GM23248 (cell line): ENCODE measurements at regions not wholly inside any gene's neighbourhood (a gene's known extent, or its start where the extent isn't known, plus 50 kb on each side); places are given as distances from the start of the nearest gene placed in this dataset.

Experiments used
- DNase-seq: peaks from one replicate; pipeline ENCODE4 v3.0.0-alpha.2; 2015
- H2AFZ ChIP-seq: fragments of 200-600 bp; sonication (generic); 2 replicates; pipeline ENCODE4 v1.6.1; 2016; ENCODE audit warnings: antibody characterized with exemption
- H3F3A ChIP-seq: fragments of 200-600 bp; sonication (generic); 2 replicates; pipeline ENCODE4 v1.6.1; 2016; ENCODE audit warnings: mild to moderate bottlenecking, antibody characterized with exemption, mixed run types; ENCODE audit not compliant: insufficient read depth
- H3K27ac ChIP-seq: fragments of 200-600 bp; sonication (generic); 2 replicates; pipeline ENCODE4 v1.5.1; 2016; ENCODE audit warnings: mild to moderate bottlenecking
- H3K27me3 ChIP-seq: fragments of 200-600 bp; sonication (generic); replicated peaks from 2 replicates; pipeline ENCODE4 v1.6.1; 2016; ENCODE audit warnings: mild to moderate bottlenecking; ENCODE audit not compliant: insufficient read depth
- H3K36me3 ChIP-seq: fragments of 200-600 bp; sonication (generic); 2 replicates; pipeline ENCODE4 v1.6.1; 2016; ENCODE audit warnings: low read depth, mild to moderate bottlenecking
- H3K4me1 ChIP-seq: fragments of 200-600 bp; sonication (generic); 2 replicates; pipeline ENCODE4 v1.6.1; 2016; ENCODE audit warnings: mild to moderate bottlenecking; ENCODE audit not compliant: insufficient read depth
- H3K4me2 ChIP-seq: fragments of 200-600 bp; sonication (generic); one replicate; pipeline ENCODE4 v1.6.1; 2016; ENCODE audit warnings: mild to moderate bottlenecking; ENCODE audit not compliant: unreplicated experiment
- H3K4me3 ChIP-seq: fragments of 200-600 bp; sonication (generic); 2 replicates; pipeline ENCODE4 v1.5.1; 2016; ENCODE audit warnings: mild to moderate bottlenecking
- H3K79me2 ChIP-seq: fragments of 200-600 bp; sonication (generic); 2 replicates; pipeline ENCODE4 v1.6.1; 2016; ENCODE audit warnings: mild to moderate bottlenecking; ENCODE audit not compliant: insufficient read depth
- H3K9ac ChIP-seq: fragments of 200-600 bp; sonication (generic); 2 replicates; pipeline ENCODE4 v1.6.1; 2016; ENCODE audit warnings: mild to moderate bottlenecking
- H3K9me2 ChIP-seq: fragments of 200-600 bp; sonication (generic); 2 replicates; pipeline ENCODE4 v1.6.1; 2016; ENCODE audit warnings: mixed run types, mild to moderate bottlenecking, moderate library complexity; ENCODE audit not compliant: insufficient read depth
- H3K9me3 ChIP-seq: fragments of 200-600 bp; sonication (generic); one replicate; pipeline ENCODE4 v1.6.1; 2017; ENCODE audit warnings: low read depth
- H4K20me1 ChIP-seq: fragments of 200-600 bp; sonication (generic); 2 replicates; pipeline ENCODE4 v1.6.0; 2016; ENCODE audit not compliant: insufficient read depth
- EZH2 ChIP-seq: fragments of 200-600 bp; sonication (generic); IDR thresholded peaks from 2 replicates; pipeline ENCODE4 v1.6.1; 2018; ENCODE audit warnings: antibody characterized with exemption, mild to moderate bottlenecking; ENCODE audit not compliant: insufficient read depth, poor library complexity, severe bottlenecking
- EZH2phosphoT487 ChIP-seq: fragments of 200-600 bp; sonication (generic); IDR thresholded peaks from 2 replicates; pipeline ENCODE4 v1.6.1; 2018; ENCODE audit warnings: antibody characterized with exemption, moderate library complexity, mild to moderate bottlenecking, low read depth; ENCODE audit not compliant: insufficient read depth
- WGBS, 2 experiments: methylation state at CpG; one replicate each; pipeline ENCODE4 v1.1.6; 2015 to 2017; ENCODE audit warnings: low lambda C conversion rate in 2 of 2, low coverage in 1 of 2; ENCODE audit errors: missing lambda C conversion rate in 2 of 2; 5-methylcytosine and 5-hydroxymethylcytosine counted together
- in situ Hi-C: fragments of 300-500 bp; cut with MboI; formaldehyde crosslinking; loops from 2 replicates; pipeline ENCODE4 v1.15.0; 2020

- Histone ChIP-seq H3K36me3 (no peaks in the 10 kb centered on the region), H2AFZ (no peak overlapping the region), H3K79me2 (peaks cover 31% of the 10 kb centered on the region), H4K20me1 (no peaks in the 10 kb centered on the region), H3K4me1 (peaks cover 21% of the 10 kb centered on the region), H3K9ac (no peak overlapping the region), H3F3A (peaks cover 23% of the 10 kb centered on the region), H3K4me3 (no peak overlapping the region), H3K9me2 (no peaks in the 10 kb centered on the region), H3K4me2 (no peak overlapping the region), H3K9me3 (no peaks in the 10 kb centered on the region), H3K27me3 (no peaks in the 10 kb centered on the region), H3K27ac (no peak overlapping the region)
- DNase-seq, result no peak
- TF ChIP-seq EZH2phosphoT487 (no peak), EZH2 (no peak)
- WGBS, 2 experiments, result 96 to 98% methylated on average over 4 of the region's 4 CpGs
- in situ Hi-C loops, result no loop called here
These were observed 348.0 kb downstream of the SOX9 start for GRCh38 chr17:72468841-72469240.

- H3F3A ChIP-seq, result peaks cover 14% of the 10 kb centered on the region
- 88 to 91% methylated on average over 11 of the region's 11 CpGs for WGBS, 2 experiments
- H3K36me3 ChIP-seq, result no peaks in the 10 kb centered on the region
- H2AFZ ChIP-seq, result no peak overlapping the region
- no peak overlapping the region for H3K9ac ChIP-seq
- no peak overlapping the region for H3K4me3 ChIP-seq
- no peak for DNase-seq
- peaks cover 41% of the 10 kb centered on the region for H3K79me2 ChIP-seq
- no peaks in the 10 kb centered on the region for H3K9me2 ChIP-seq
- H3K27me3 ChIP-seq, result no peaks in the 10 kb centered on the region
- H3K4me1 ChIP-seq, result peaks cover 14% of the 10 kb centered on the region
- TF ChIP-seq EZH2phosphoT487, result no peak
- TF ChIP-seq EZH2, result no peak
- H3K27ac ChIP-seq, result no peak overlapping the region
- in situ Hi-C loops, result no loop called here
- no peaks in the 10 kb centered on the region for H3K9me3 ChIP-seq
- H3K4me2 ChIP-seq, result no peak overlapping the region
- H4K20me1 ChIP-seq, result no peaks in the 10 kb centered on the region
These were observed 349.4 kb downstream of the SOX9 start for GRCh38 chr17:72470121-72470705.

- H3K79me2 ChIP-seq, result peaks cover 41% of the 10 kb centered on the region
These were observed 349.9 kb downstream of the SOX9 start for GRCh38 chr17:72470734-72471133.

GRCh38 chr17:72471296-72471695 is 350.5 kb downstream of the SOX9 start:
- no peaks in the 10 kb centered on the region for H3K9me2 ChIP-seq
- peaks cover 4% of the 10 kb centered on the region for H3K4me1 ChIP-seq
- no peak overlapping the region for H3K27ac ChIP-seq
- H2AFZ ChIP-seq, result no peak overlapping the region
- H3K27me3 ChIP-seq, result no peaks in the 10 kb centered on the region
- H3K4me2 ChIP-seq, result no peak overlapping the region
- H3K79me2 ChIP-seq, result peaks cover 41% of the 10 kb centered on the region
- WGBS, 2 experiments, result 90 to 97% methylated on average over 3 of the region's 3 CpGs
- H3K9me3 ChIP-seq, result no peaks in the 10 kb centered on the region
- TF ChIP-seq EZH2, result no peak
- no peak for TF ChIP-seq EZH2phosphoT487
- in situ Hi-C loops, result no loop called here
- H3K36me3 ChIP-seq, result no peaks in the 10 kb centered on the region
- no peak overlapping the region for H3K4me3 ChIP-seq
- H4K20me1 ChIP-seq, result no peaks in the 10 kb centered on the region
- peaks cover 5% of the 10 kb centered on the region for H3F3A ChIP-seq
- H3K9ac ChIP-seq, result no peak overlapping the region
- DNase-seq, result no peak

More at GRCh38 chr17:72470734-72471133, 349.9 kb downstream of the SOX9 start:
- Histone ChIP-seq H3K4me3 (no peak overlapping the region), H3K36me3 (no peaks in the 10 kb centered on the region), H4K20me1 (no peaks in the 10 kb centered on the region), H3F3A (peaks cover 11% of the 10 kb centered on the region), H2AFZ (no peak overlapping the region), H3K9me2 (no peaks in the 10 kb centered on the region), H3K9ac (no peak overlapping the region), H3K27ac (no peak overlapping the region), H3K9me3 (no peaks in the 10 kb centered on the region), H3K4me2 (no peak overlapping the region), H3K4me1 (peaks cover 9% of the 10 kb centered on the region), H3K27me3 (no peaks in the 10 kb centered on the region)
- DNase-seq, result no peak
- WGBS, 2 experiments, result 92 to 100% methylated on average over 2 of the region's 2 CpGs
- in situ Hi-C loops, result no loop called here
- no peak for TF ChIP-seq EZH2phosphoT487
- no peak for TF ChIP-seq EZH2
